NCI-H1105 treated with DMSO at 0.1 percent for 48 hours (cell line): ENCODE measurements at regions not wholly inside any gene's neighbourhood (a gene's known extent, or its start where the extent isn't known, plus 50 kb on each side); places are given as distances from the start of the nearest gene placed in this dataset.
"Not testable (repeated sequence)": the region's sequence is repeated elsewhere in the genome, so short reads cannot be mapped to it uniquely, and the experiment has no call there.

Experiments
- DNase-seq: peaks from one replicate; lab custom pipeline; 2025; lab: John Stamatoyannopoulos, UW

DNA sequence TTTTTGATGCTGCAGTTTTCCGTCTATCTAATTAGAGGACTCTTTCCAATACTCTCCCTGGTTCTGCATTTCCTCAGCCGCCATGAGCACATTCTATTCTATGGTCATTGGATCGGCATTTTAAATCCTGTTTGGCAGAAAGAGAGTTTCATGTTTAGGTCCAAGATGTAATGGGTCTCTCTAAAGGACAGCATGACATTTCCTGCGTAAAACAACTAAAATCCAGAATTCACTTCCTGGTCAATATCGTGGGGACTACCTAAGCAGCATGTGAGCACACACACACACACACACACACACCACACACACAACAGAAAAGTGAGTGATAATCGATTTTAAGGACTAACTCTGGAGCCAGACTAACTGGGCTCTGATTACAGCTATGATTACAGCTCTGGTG is 757.1 kb upstream of the TPTE start:
- DNase-seq, result not testable (repeated sequence)

DNA sequence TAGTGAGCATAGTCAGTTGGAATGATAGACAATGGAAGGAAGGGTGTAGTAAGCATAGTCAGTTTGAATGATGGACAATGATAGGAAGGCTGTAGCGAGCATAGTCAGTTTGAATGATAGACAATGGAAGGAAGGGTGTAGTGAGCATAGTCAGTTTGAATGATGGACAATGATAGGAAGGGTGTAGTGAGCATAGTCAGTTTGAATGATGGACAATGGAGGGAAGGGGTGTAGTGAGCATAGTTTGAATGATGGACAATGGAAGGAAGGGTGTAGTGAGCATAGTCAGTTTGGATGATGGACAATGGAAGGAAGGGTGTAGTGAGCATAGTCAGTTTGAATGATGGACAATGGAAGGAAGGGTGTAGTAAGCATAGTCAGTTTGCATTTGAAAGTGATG is 755.8 kb upstream of the TPTE start:
- DNase-seq, result not testable (repeated sequence)

GRCh38 chr21:9766890-9767591 is 754.3 kb upstream of the TPTE start:
- DNase-seq, result not testable (repeated sequence)

GRCh38 chr21:9767592-9768375 is 753.6 kb upstream of the TPTE start:
- no peak for DNase-seq

DNA sequence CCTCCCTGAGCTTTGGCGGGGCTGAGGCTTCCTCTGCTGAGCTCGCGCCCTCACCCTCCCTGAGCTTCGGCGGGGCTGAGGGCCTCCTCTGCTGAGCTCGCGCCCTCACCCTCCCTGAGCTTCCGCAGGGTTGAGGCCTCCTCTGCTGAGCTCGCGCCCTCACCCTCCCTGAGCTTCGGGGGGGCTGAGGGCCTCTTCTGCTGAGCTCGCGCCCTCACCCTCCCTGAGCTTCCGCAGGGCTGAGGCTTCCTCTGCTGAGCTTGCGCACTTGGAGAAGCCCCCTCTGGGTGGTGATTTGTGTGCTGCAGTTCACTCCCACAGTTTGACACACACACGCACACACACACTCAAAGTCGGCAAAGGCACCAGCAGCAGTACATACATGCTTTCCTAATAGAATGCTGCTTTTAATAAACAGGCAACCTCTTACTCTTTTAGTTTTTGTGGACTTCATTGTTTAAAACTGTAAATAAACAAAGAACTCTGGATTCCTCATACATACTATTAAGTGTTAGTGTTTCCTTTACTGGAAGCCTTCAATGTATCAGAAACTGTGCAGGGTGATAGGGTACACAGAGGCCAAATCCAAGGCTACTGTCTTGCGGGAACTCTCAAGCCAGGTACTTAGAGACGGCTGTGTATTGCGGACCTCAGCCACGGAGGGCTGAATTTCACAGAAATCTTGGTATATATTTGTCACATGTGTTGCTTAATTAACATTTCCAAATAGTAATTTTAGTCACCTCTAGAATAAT is 752.8 kb upstream of the TPTE start:
- not testable (repeated sequence) for DNase-seq

GRCh38 chr21:9769131-9769498 is 752.3 kb upstream of the TPTE start:
- not testable (repeated sequence) for DNase-seq

DNA sequence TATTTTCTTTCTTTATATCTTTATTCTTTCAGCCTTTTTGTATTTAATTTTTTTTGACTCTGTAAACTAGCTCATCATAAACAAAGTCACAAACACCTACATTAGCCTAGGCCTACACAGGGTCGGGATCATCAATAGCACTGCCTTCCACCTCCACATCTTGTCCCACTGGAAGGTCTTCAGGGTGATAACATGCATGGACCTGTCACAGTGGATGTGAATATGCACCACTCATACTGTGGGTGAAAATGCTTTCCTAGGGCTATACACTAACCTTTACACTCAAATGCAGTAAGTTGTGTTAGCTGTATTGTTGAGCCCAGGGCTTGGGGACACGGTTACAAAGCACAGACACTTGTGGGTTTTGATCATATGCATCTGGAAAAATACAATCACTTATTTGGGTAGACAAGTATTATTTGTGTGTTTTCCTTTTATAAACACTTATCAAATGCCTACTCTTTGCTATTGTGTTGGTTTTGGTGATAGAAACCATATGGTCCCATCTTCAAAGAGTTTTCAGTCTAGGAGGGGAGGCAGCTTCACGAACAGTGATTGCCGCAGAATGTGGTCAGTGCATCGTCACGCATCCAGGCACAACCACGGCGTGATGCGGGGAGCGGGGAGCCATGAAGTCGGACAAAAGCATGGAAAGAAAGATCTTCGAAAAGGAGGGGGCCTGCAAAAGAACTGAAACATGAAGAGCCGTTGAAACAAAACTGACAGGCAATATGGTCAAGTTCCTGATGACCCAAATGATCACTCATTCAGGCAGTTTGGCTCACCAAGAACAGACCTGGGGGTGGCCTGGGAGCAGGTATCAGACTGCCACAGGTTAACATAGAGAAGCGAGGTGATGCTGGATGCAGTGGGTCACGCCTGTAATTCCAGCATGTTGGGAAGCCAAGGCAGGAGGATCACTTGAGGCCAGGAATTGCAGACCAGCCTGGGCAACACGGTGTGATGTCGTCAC is 751.4 kb upstream of the TPTE start:
- DNase-seq, result not testable (repeated sequence)

GRCh38 chr21:9771466-9772347 is 749.7 kb upstream of the TPTE start:
- not testable (repeated sequence) for DNase-seq

- DNase-seq, result no peak
These were observed 749.1 kb upstream of the TPTE start for GRCh38 chr21:9772348-9772672.

GRCh38 chr21:9772877-9773420 is 748.4 kb upstream of the TPTE start:
- not testable (repeated sequence) for DNase-seq

GRCh38 chr21:9774347-9774746 is 747.0 kb upstream of the TPTE start:
- DNase-seq, result no peak

DNA sequence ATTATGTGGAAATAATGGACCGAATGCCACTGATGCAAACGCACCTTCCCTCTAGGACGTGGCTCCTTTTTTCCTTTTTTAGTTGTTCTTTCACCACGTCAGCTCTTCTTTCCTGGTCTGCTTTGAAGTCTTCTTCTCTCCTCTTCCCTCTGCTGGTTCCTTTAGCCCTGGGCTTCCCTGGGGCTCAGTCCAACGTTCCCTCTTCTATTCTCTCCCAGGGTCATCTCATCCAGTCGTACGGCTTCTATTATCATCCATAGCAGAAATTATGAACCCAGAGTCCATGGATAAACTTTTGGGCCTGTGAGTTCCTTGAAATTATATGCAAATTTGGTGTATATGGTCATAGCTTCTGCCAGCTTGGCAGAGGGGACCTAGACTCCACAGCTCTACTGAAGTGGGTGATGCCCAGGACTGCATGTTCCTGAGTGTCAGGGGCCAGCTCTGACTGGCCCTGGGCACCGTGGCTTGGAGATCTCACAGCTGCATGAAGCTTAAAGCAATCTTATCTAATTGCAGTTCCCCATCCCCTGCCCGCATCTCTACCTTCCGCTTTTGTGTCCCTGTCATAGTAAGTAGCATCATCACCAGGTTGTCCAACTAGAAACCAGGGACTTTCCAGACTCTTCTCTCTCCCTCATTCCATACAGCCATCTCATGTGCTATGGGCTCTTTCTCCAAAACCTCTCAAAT is 746.3 kb upstream of the TPTE start:
- not testable (repeated sequence) for DNase-seq

DNA sequence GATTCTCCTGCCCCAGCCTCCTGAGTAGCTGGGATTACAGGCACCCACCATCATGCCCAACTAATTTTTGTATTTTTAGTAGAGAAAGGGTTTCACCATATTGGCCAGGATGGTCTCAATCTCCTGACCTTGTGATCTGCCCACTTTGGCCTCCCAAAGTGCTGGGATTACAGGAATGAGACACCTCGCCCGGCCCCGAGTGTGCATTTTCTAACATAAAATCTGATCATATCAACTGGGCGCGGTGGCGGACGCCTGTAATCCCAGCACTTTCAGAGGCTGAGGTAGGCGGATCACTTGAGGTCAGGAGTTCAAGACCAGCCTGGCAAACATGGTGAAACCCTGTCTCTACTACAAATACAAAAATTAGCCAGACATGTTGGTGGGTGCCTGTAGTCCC is 745.5 kb upstream of the TPTE start:
- DNase-seq, result not testable (repeated sequence)

- DNase-seq, result not testable (repeated sequence)
These were observed 744.9 kb upstream of the TPTE start for GRCh38 chr21:9776286-9777020.

DNA sequence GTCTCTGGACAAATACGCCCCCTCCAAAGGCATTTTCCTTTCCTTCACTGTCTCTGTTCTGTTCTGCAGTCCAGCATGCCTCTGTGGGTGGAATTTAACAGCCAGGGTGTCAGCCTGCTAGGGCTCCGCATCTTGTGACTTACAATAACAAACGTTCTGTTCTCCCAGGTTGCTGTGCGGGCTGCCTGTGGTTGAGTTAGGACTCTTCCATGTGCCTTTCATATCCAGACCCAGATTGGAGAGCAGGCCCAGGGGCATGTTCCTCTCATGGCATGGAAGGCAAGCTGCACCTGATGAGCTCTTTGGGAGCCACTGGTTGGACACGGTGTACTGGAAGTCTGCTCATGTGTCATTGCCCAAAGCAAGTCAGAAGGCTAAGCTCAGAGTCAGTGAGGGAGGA is 742.8 kb upstream of the TPTE start:
- not testable (repeated sequence) for DNase-seq

DNA sequence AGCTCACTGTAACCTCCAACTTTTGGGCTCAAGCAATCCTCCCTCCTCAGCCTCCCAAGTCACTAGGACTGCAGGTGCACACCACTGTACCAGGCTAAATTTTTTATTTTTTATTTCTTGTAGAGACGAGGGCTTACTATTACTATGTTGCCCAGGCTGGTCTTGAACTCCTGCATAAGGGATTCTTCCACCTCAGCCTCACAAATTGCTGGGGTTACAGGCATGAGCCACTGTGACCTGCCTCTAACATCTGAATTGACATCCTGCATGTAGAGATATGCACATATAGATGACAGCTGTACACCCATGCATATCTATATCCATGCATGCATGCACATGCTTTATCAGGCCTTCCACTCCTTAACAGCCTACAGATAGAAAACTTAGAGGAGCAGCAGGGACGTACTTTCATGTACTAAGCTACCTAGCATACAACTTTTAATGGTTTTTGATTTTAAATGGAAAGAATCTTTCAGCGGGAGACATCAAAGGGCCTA is 740.9 kb upstream of the TPTE start:
- DNase-seq, result no peak

DNA sequence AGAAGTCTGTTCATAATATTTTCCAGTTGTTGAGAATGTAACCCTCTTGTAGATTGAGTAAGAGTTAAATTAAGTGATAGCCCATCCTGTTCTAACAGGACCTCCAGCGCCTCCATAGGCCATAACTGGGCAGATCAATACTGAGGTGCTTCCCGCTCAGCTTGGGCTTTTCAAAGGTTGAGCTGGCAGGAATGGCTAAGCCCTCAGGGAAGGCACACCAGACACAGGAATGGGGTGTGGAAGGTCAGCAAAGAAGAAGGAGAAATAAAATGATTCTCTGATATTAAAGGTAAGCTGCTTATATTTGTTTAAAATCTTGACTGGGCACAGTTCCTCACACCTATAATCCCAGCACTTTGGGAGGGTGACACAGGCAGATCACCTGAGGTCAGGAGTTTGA is 737.8 kb upstream of the TPTE start:
- not testable (repeated sequence) for DNase-seq

GRCh38 chr21:9784201-9784600 is 737.2 kb upstream of the TPTE start:
- not testable (repeated sequence) for DNase-seq

DNA sequence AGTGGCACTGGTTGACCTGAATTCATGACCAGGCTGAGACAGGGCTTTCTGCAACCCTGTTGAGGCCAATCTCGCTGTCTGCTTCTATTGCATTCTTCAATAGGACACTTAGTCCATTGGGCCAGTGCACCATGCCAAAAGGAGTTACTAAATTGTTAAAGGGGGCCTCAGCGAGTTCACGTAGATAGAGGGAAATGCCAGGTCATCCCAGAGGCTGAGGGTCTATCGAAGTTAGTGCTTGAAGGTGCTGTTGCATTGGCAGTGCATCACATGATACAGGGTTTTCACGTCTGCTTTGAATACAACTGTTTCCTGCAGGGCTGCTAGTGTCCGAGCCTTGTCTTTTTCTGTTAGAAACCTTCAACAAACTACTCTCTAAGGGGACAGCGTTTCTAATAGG is 735.3 kb upstream of the TPTE start:
- DNase-seq, result not testable (repeated sequence)
